GM21576 (cell line): ENCODE measurements at regions not wholly inside any gene's neighbourhood (a gene's known extent, or its start where the extent isn't known, plus 50 kb on each side); places are given as distances from the start of the nearest gene placed in this dataset.
"Not testable (repeated sequence)": the region's sequence is repeated elsewhere in the genome, so short reads cannot be mapped to it uniquely, and the experiment has no call there.

Source experiments
- ATAC-seq: cut with Tn5 transposase; IDR thresholded peaks from one replicate; pipeline ENCODE4 v1.9.1; 2021; ENCODE audit warnings: mild to moderate bottlenecking, moderate library complexity; ENCODE audit not compliant: unreplicated experiment

GRCh38 chr12:45490232-45490881, 239.1 kb upstream of the ARID2 start:
- ATAC-seq: no peak

- no peak for ATAC-seq
Observed at GRCh38 chr12:45494279-45494678, 235.2 kb upstream of the ARID2 start.

GRCh38 chr12:45498645-45499044, 230.9 kb upstream of the ARID2 start:
- no peak for ATAC-seq

GRCh38 chr12:45502481-45503128, 226.9 kb upstream of the ARID2 start:
- no peak for ATAC-seq

- no peak for ATAC-seq
Observed at GRCh38 chr12:45503899-45504298, 225.6 kb upstream of the ARID2 start.

- no peak for ATAC-seq
Observed at GRCh38 chr12:45504316-45505010, 225.0 kb upstream of the ARID2 start.

GRCh38 chr12:45509187-45509586, 220.3 kb upstream of the ARID2 start:
- peak; percentile 60 for ATAC-seq

GRCh38 chr12:45509621-45510020, 219.9 kb upstream of the ARID2 start:
- no peak for ATAC-seq

GRCh38 chr12:45517381-45517780, 212.1 kb upstream of the ARID2 start:
- ATAC-seq: no peak

- no peak for ATAC-seq
Observed at GRCh38 chr12:45518291-45519235, 210.9 kb upstream of the ARID2 start.

GRCh38 chr12:45522227-45522626, 207.3 kb upstream of the ARID2 start:
- no peak for ATAC-seq

GRCh38 chr12:45526823-45527222, 202.7 kb upstream of the ARID2 start:
- not testable (repeated sequence) for ATAC-seq

GRCh38 chr12:45532113-45532512, 197.4 kb upstream of the ARID2 start:
- no peak for ATAC-seq

- no peak for ATAC-seq
Observed at GRCh38 chr12:45535610-45536180, 193.8 kb upstream of the ARID2 start.

GRCh38 chr12:45536284-45536683, 193.2 kb upstream of the ARID2 start:
- no peak for ATAC-seq

GRCh38 chr12:45540661-45541341, 188.7 kb upstream of the ARID2 start:
- ATAC-seq: no peak

- ATAC-seq: peak; percentile 86
Observed at GRCh38 chr12:45543887-45544286, 185.6 kb upstream of the ARID2 start.

GRCh38 chr12:45546545-45546944, 183.0 kb upstream of the ARID2 start:
- ATAC-seq: no peak

- ATAC-seq: no peak
Observed at GRCh38 chr12:45547132-45547531, 182.4 kb upstream of the ARID2 start.

GRCh38 chr12:45547822-45548221, 181.7 kb upstream of the ARID2 start:
- no peak for ATAC-seq
